Body of pancreas (tissue), 4 donors: ENCODE measurements at regions not wholly inside any gene's neighbourhood (a gene's known extent, or its start where the extent isn't known, plus 50 kb on each side); places are given as distances from the start of the nearest gene placed in this dataset.

Source experiments
- ATAC-seq: fragments of 150-250 bp; one replicate; pipeline ENCODE4 v1.9.1; 2016
- DNase-seq, 4 donors: peaks; one replicate each; pipeline ENCODE4 v3.0.0-alpha.2; 2019
- H3K27ac ChIP-seq, 4 donors: fragments of 200-600 bp; sonication (generic); 1 replicate in 3 of 4; 2 replicates in 1 of 4; pipeline versions ENCODE4 v1.5.1 to v1.6.1; 2016 to 2019; ENCODE audit warnings: mild to moderate bottlenecking in 1 of 4, mixed read lengths in 1 of 4, moderate library complexity in 1 of 4
- H3K27me3 ChIP-seq, 2 donors: fragments of 200-600 bp; sonication (generic); one replicate each; pipeline ENCODE4 v1.6.0; 2016; ENCODE audit warnings: mild to moderate bottlenecking in 1 of 2
- H3K36me3 ChIP-seq, 2 donors: fragments of 200-600 bp; sonication (generic); replicated peaks in 1 of 2; 2 replicates each; pipeline ENCODE4 v1.5.1; 2016; ENCODE audit warnings: low read depth in 2 of 2; ENCODE audit not compliant: insufficient read depth in 1 of 2
- H3K4me1 ChIP-seq: fragments of 200-600 bp; sonication (generic); one replicate; pipeline ENCODE4 v1.6.0; 2016
- H3K4me3 ChIP-seq, 2 donors: fragments of 200-600 bp; sonication (generic); 1 replicate in 1 of 2; 2 replicates in 1 of 2; pipeline ENCODE4 v1.5.1; 2016 to 2019
- H3K9me3 ChIP-seq, 3 donors: fragments of 200-600 bp; sonication (generic); 1 replicate in 2 of 3; 2 replicates in 1 of 3; pipeline ENCODE4 v1.5.1; 2016
- POLR2A ChIP-seq, 3 donors: fragments of 450-650 bp; IDR thresholded peaks; one replicate each; pipeline ENCODE4 v1.6.1; 2016; ENCODE audit warnings: antibody characterized with exemption in 3 of 3, mild to moderate bottlenecking in 2 of 3
- WGBS, 2 donors: methylation state at CpG; one replicate each; pipeline ENCODE4 v1.1.5; 2017; 5-methylcytosine and 5-hydroxymethylcytosine counted together
- intact Hi-C: fragments of 100-400 bp; cut with DNase I; formaldehyde crosslinking; loops from one replicate; pipeline ENCODE4 v1.15.1; 2023
- TF ChIP-seq, protein P1 (sequence below), 7 experiments: fragments of 450-650 bp in 4 of 7; fragments of 200-600 bp in 3 of 7; sonication (generic) in 3 of 7; IDR thresholded peaks; one replicate each; pipeline ENCODE4 v1.5.1; 2016 to 2019; ENCODE audit warnings: antibody characterized with exemption in 7 of 7

DNA sequence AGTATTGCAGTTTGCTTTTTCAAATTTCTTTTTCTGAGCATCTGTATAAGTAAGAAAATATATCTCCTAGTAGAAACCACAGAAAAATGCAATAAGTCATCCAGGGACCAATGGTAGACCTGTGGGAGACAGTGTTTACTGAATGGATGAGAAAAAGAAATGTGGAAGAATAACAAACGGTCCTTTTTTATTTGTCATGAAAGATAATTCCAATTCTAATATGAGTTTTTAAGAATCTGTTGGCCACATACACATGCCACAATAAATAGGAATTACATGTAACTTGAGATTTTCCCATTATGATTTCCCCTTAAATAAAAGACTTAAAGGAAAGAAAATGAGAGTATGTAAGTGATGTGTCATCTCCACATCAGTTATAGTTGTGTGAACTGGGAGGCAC, 107.7 kb upstream of the RAB27B start:
- Histone ChIP-seq H3K27me3 (no peaks in the 10 kb centered on the region), H3K4me1 (peaks cover 8% of the 10 kb centered on the region), H3K36me3 (no peaks in the 10 kb centered on the region), H3K4me3 (no peak overlapping the region), H3K9me3 (no peaks in the 10 kb centered on the region), H3K27ac (no peak overlapping the region)
- DNase-seq (no peak), ATAC-seq (no peak)
- WGBS, 2 donors: 82 to 84% methylated on average over 1 of the region's 1 CpG
- TF ChIP-seq, protein P1, sequence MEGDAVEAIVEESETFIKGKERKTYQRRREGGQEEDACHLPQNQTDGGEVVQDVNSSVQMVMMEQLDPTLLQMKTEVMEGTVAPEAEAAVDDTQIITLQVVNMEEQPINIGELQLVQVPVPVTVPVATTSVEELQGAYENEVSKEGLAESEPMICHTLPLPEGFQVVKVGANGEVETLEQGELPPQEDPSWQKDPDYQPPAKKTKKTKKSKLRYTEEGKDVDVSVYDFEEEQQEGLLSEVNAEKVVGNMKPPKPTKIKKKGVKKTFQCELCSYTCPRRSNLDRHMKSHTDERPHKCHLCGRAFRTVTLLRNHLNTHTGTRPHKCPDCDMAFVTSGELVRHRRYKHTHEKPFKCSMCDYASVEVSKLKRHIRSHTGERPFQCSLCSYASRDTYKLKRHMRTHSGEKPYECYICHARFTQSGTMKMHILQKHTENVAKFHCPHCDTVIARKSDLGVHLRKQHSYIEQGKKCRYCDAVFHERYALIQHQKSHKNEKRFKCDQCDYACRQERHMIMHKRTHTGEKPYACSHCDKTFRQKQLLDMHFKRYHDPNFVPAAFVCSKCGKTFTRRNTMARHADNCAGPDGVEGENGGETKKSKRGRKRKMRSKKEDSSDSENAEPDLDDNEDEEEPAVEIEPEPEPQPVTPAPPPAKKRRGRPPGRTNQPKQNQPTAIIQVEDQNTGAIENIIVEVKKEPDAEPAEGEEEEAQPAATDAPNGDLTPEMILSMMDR (IDR thresholded peaks at IDR 0.05): no peak
- no peak for TF ChIP-seq POLR2A (IDR thresholded peaks at IDR 0.05)
- intact Hi-C loops: no loop called here

DNA sequence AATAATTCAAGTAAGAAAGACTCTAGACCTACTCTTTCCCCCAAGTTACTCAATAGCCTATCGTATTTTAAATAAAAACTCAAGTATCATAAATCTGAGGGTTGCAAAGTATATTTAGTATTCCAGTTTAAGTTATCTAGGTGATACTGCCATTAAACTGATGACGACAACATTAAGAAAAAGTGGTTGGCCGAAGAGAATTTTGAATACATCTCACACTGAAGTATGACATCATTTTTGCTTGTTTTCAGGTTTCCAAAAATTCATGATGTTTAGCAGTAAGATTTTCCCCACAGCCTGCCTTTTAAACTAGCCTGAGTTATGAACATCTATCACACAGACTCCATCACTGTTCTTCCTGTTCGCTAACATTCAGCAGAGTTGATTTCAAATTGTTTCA, 102.1 kb upstream of the RAB27B start:
- DNase-seq: no peak
- H3K27ac ChIP-seq: no peak overlapping the region
- no peaks in the 10 kb centered on the region for H3K4me1 ChIP-seq
- no peak overlapping the region for H3K4me3 ChIP-seq
- no peak for ATAC-seq
- intact Hi-C loops: no loop called here
- TF ChIP-seq, protein P1 (IDR thresholded peaks at IDR 0.05): no peak
- TF ChIP-seq POLR2A (IDR thresholded peaks at IDR 0.05): no peak
- WGBS, 2 donors: 88 to 92% methylated on average over 4 of the region's 4 CpGs
- H3K27me3 ChIP-seq: no peaks in the 10 kb centered on the region
- H3K36me3 ChIP-seq: no peaks in the 10 kb centered on the region
- no peaks in the 10 kb centered on the region for H3K9me3 ChIP-seq

DNA sequence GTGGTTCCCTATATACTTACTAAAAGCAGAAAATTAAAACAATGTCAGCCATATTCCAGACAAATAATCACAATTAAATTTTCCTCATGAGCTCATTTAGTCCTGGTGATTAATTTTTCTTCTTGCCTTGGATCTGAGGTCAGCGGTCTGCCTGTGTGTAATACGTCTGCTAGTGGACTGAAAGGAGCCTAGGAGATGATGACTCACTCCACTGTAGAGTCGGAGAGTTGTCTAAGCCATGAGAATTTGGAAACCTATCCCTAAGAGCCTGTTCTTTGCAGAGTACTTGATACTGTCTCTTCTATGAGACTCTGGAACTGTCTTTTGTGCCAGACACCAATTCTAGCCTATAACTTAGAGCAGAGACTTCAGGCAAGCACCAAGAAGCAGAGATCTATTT, 94.2 kb upstream of the RAB27B start:
- WGBS, 2 donors: 60 to 83% methylated on average over 3 of the region's 3 CpGs
- DNase-seq (peak in 1 of 4 donors; percentile 12), ATAC-seq (no peak)
- TF ChIP-seq, protein P1 (IDR thresholded peaks at IDR 0.05): no peak
- no peak for TF ChIP-seq POLR2A (IDR thresholded peaks at IDR 0.05)
- Histone ChIP-seq H3K27ac (no peak overlapping the region), H3K36me3 (no peaks in the 10 kb centered on the region), H3K9me3 (no peaks in the 10 kb centered on the region), H3K4me1 (no peaks in the 10 kb centered on the region), H3K4me3 (no peak overlapping the region), H3K27me3 (no peaks in the 10 kb centered on the region)
- intact Hi-C loops: no loop called here

DNA sequence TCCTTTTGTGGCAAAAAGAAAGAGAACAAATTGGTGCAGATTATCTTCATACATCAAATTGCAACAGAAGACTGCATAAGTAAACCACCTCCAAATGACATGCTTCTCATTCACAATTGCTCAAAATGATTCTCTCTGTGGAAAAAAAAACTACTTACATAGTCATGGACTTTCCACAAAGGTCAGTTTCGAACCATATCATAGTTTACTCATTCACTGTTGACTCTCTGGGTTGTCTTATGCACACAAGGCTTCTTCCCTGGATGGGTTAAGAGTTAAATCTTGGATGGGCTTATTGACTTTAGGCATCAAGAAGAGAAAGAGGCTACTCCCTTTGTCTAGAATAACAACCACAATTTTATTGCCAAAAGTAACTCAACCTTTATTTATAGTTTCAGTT, 91.3 kb upstream of the RAB27B start:
- no peak for TF ChIP-seq POLR2A (IDR thresholded peaks at IDR 0.05)
- TF ChIP-seq, protein P1 (IDR thresholded peaks at IDR 0.05): no peak
- H3K4me1 ChIP-seq: no peaks in the 10 kb centered on the region
- no peaks in the 10 kb centered on the region for H3K27me3 ChIP-seq
- H3K9me3 ChIP-seq: no peaks in the 10 kb centered on the region
- no peaks in the 10 kb centered on the region for H3K36me3 ChIP-seq
- no peak overlapping the region for H3K4me3 ChIP-seq
- intact Hi-C loops: no loop called here
- H3K27ac ChIP-seq: no peak overlapping the region
- no peak for ATAC-seq
- DNase-seq: no peak
- 45 to 58% methylated on average over 1 of the region's 1 CpG for WGBS, 2 donors

DNA sequence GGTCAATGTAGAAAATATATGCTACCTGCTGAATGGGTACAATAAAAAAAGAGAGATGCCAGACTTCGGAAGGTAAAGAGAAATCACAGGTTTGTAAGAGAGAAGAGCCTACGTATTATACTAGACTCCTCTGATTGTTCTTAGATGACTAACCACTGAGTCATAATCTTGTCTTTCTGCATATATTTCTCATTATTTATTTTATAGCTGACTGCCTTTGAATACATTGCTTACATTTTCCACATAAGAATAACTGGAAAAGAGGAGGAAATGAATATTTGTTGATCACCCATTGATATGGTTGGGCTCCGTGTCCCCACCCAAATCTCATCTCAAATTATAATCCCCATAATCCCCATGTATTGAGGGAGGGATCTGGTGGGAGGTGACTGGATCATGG, 90.3 kb upstream of the RAB27B start:
- intact Hi-C loops: no loop called here
- no peak for TF ChIP-seq POLR2A (IDR thresholded peaks at IDR 0.05)
- TF ChIP-seq, protein P1 (IDR thresholded peaks at IDR 0.05): no peak

More for the DNA sequence above, 90.3 kb upstream of the RAB27B start:
- H3K36me3 ChIP-seq: no peaks in the 10 kb centered on the region
- DNase-seq (no peak), ATAC-seq (no peak)
- H3K9me3 ChIP-seq: no peaks in the 10 kb centered on the region
- 93% methylated on average over 3 of the region's 3 CpGs for WGBS, 2 donors
- no peak overlapping the region for H3K4me3 ChIP-seq
- H3K27me3 ChIP-seq: no peaks in the 10 kb centered on the region
- H3K4me1 ChIP-seq: no peaks in the 10 kb centered on the region
- H3K27ac ChIP-seq: no peak overlapping the region
